Mesendoderm (in vitro differentiated cells): ENCODE measurements at regions not wholly inside any gene's neighbourhood (a gene's known extent, or its start where the extent isn't known, plus 50 kb on each side); places are given as distances from the start of the nearest gene placed in this dataset.

Source experiments
- DNase-seq: peaks from one replicate; pipeline ENCODE4 v3.0.0; 2013
- H2AK5ac ChIP-seq: 2 replicates; pipeline ENCODE4 v1.6.1; 2013; ENCODE audit warnings: low read length, inconsistent platforms
- H2BK120ac ChIP-seq: 2 replicates; pipeline ENCODE4 v1.6.1; 2013; ENCODE audit warnings: low read depth, mild to moderate bottlenecking, low read length, moderate library complexity, mixed read lengths
- H2BK15ac ChIP-seq: replicated peaks from 2 replicates; pipeline ENCODE4 v1.6.1; 2013; ENCODE audit warnings: low read depth, mild to moderate bottlenecking, moderate library complexity
- H2BK5ac ChIP-seq: 2 replicates; pipeline ENCODE4 v1.6.1; 2013; ENCODE audit warnings: low read length, inconsistent platforms
- H3K18ac ChIP-seq: 2 replicates; pipeline ENCODE4 v1.6.1; 2013; ENCODE audit warnings: mild to moderate bottlenecking, low read length, mixed read lengths
- H3K23ac ChIP-seq: one replicate; pipeline ENCODE4 v1.6.1; 2013; ENCODE audit warnings: low read length
- H3K27ac ChIP-seq: 2 replicates; pipeline ENCODE4 v1.5.1; 2013; ENCODE audit warnings: low read depth, mild to moderate bottlenecking, inconsistent platforms, low read length, moderate library complexity
- H3K27me3 ChIP-seq: 2 replicates; pipeline ENCODE4 v1.6.1; 2013; ENCODE audit warnings: low read length, control low read depth, mild to moderate bottlenecking, inconsistent platforms; ENCODE audit not compliant: insufficient read depth, poor library complexity
- H3K36me3 ChIP-seq: 2 replicates; pipeline ENCODE4 v1.6.1; 2013; ENCODE audit warnings: low read length, inconsistent platforms; ENCODE audit not compliant: control insufficient read depth, insufficient read depth
- H3K4ac ChIP-seq: one replicate; pipeline ENCODE4 v1.6.1; 2013; ENCODE audit warnings: low read depth, mild to moderate bottlenecking, low read length, moderate library complexity
- H3K4me1 ChIP-seq: 2 replicates; pipeline ENCODE4 v1.6.1; 2013; ENCODE audit warnings: low read depth, low read length, inconsistent platforms; ENCODE audit not compliant: control insufficient read depth
- H3K4me2 ChIP-seq: 2 replicates; pipeline ENCODE4 v1.6.1; 2013; ENCODE audit warnings: low read length
- H3K4me3 ChIP-seq: 2 replicates; pipeline ENCODE4 v1.5.1; 2013; ENCODE audit warnings: mild to moderate bottlenecking, low read length
- H3K56ac ChIP-seq: one replicate; pipeline ENCODE4 v1.6.1; 2013; ENCODE audit warnings: low read length
- H3K79me1 ChIP-seq: 2 replicates; pipeline ENCODE4 v1.6.1; 2013; ENCODE audit warnings: low read length, inconsistent platforms
- H3K79me2 ChIP-seq: 2 replicates; pipeline ENCODE4 v1.6.1; 2013; ENCODE audit warnings: mild to moderate bottlenecking, low read length; ENCODE audit not compliant: control insufficient read depth, insufficient read depth
- H3K9ac ChIP-seq: 2 replicates; pipeline ENCODE4 v1.6.1; 2013; ENCODE audit warnings: low read length, inconsistent platforms
- H4K5ac ChIP-seq: one replicate; pipeline ENCODE4 v1.6.1; 2013; ENCODE audit warnings: low read length
- H4K8ac ChIP-seq: one replicate; pipeline ENCODE4 v1.6.1; 2013; ENCODE audit warnings: low read depth, mild to moderate bottlenecking, control low read depth, low read length, moderate library complexity
- WGBS: extraction: QIAGEN DNeasy Blood & Tissue Kit; methylation state at CpG from one replicate; pipeline ENCODE4 v1.1.7; 2013; ENCODE audit warnings: low lambda C conversion rate, missing lambda C conversion rate; ENCODE audit not compliant: insufficient coverage; ENCODE audit errors: extremely low coverage; 5-methylcytosine and 5-hydroxymethylcytosine counted together

DNA sequence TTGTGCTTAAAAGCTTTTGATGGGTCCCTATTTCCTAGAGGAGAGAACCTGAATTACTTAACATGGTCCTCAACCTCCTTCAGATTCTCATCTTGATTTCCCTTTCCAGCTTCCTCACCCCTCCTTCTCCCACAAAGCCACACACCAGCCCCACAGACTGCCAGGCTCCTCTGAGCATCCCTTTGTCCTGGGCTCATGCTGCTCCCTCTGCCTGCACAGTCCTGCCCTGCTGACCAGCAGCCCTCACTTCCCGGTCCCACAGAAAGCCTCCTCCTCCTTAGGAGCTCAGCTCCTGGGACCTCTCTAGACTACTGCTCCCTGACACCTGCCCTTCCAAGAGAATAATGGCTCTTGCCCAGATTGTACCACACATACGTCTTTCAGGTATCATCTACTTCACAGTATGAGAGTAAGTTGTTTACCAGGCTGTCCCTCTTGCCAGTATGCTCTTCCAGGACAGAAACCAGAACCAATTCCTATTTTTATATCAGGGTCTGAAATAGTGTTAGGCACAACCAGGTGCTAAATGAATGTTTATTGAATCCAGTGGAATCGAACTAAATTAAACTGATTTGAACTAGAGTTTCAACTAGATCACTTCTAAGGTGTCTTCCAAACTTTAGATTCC, 373.4 kb downstream of the LMX1A start:
- Histone ChIP-seq H3K4me3 (no peak overlapping the region), H4K5ac (no peak overlapping the region), H3K27me3 (no peaks in the 10 kb centered on the region), H3K79me1 (no peaks in the 10 kb centered on the region), H3K79me2 (no peaks in the 10 kb centered on the region), H2AK5ac (no peak overlapping the region), H2BK120ac (no peak overlapping the region), H3K4me2 (no peak overlapping the region), H2BK15ac (no peak overlapping the region), H3K18ac (no peak overlapping the region), H3K23ac (no peak overlapping the region), H3K56ac (no peak overlapping the region), H3K9ac (no peak overlapping the region), H3K27ac (no peak overlapping the region), H3K4ac (no peak overlapping the region), H4K8ac (no peak overlapping the region), H3K36me3 (no peaks in the 10 kb centered on the region), H2BK5ac (no peak overlapping the region), H3K4me1 (peaks cover 2% of the 10 kb centered on the region)
- no CpG with 5 or more reads among the region's 3 CpGs for WGBS
- peak; percentile 65 for DNase-seq

DNA sequence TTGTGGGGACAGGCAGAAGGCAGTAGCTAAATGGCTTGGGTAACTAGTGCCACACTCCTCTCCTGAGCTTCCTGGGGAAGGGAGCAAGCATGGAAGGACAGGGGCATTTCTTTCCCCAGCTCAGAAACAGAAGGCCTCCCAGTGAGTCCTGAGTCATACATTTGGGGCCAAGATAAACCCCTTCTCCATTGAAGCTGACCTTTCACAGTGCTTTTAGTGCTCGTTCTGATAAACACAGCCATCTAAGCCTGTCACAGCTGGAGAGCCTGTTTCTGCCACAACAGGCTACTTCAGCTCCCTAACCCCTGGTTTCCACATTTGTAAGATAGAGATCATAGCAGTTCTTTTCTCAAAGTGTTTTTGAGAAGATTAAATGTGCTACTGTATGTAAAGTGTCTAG, 374.0 kb downstream of the LMX1A start:
- H3K9ac ChIP-seq = no peak overlapping the region
- H2BK120ac ChIP-seq = no peak overlapping the region

GRCh38 chr1:164977561-164977960, 379.0 kb downstream of the LMX1A start:
- no peaks in the 10 kb centered on the region for H3K27me3 ChIP-seq
- H2BK15ac ChIP-seq = no peak overlapping the region
- H2BK120ac ChIP-seq = no peak overlapping the region
- no peak overlapping the region for H3K4me3 ChIP-seq
- peaks cover 2% of the 10 kb centered on the region for H3K4me1 ChIP-seq
- no peak for DNase-seq
- no peak overlapping the region for H3K4me2 ChIP-seq
- H4K8ac ChIP-seq = no peak overlapping the region
- H3K27ac ChIP-seq = no peak overlapping the region
- H3K18ac ChIP-seq = no peak overlapping the region
- no peak overlapping the region for H2AK5ac ChIP-seq
- H3K36me3 ChIP-seq = no peaks in the 10 kb centered on the region
- no peak overlapping the region for H2BK5ac ChIP-seq
- no peaks in the 10 kb centered on the region for H3K79me2 ChIP-seq
- no peak overlapping the region for H3K9ac ChIP-seq
- H3K79me1 ChIP-seq = no peaks in the 10 kb centered on the region
- no peak overlapping the region for H3K23ac ChIP-seq
- no peak overlapping the region for H3K4ac ChIP-seq
- no peak overlapping the region for H4K5ac ChIP-seq
- WGBS = no CpG with 5 or more reads among the region's 3 CpGs
- no peak overlapping the region for H3K56ac ChIP-seq

More for the DNA sequence above, 374.0 kb downstream of the LMX1A start:
- Histone ChIP-seq H3K4me3 (no peak overlapping the region), H3K79me2 (no peaks in the 10 kb centered on the region), H2AK5ac (no peak overlapping the region), H3K79me1 (no peaks in the 10 kb centered on the region), H3K4me1 (peaks cover 2% of the 10 kb centered on the region), H2BK15ac (no peak overlapping the region), H2BK5ac (no peak overlapping the region), H4K8ac (no peak overlapping the region), H3K4me2 (no peak overlapping the region), H3K23ac (no peak overlapping the region), H3K36me3 (no peaks in the 10 kb centered on the region), H3K27ac (no peak overlapping the region), H4K5ac (no peak overlapping the region), H3K4ac (no peak overlapping the region), H3K18ac (no peak overlapping the region), H3K56ac (no peak overlapping the region), H3K27me3 (no peaks in the 10 kb centered on the region)
- no CpG with 5 or more reads among the region's 1 CpG for WGBS
- peak; percentile 83 for DNase-seq

DNA sequence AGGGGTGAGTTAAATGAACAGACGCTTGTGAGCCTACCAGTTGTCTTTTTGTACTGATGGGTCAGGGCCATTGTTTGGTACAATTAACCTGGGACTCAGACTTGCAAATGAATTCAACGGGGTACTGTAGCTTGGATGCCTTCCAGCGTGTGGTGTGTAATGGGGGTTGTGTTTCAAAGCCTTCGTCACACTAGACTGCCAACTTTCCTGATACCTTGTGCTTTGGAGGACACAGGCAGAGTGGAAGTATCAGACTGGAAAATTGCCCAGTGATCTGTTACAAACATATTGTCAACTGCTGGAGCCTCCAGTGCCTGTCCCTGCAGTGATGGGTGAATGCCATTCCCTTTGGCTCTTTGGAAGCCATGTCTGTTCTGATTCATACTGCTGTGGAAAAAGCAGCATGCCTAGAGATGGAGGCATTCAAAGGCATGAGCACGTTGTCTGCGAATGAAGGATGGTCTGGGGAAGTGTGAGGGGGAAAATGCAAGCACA, 384.5 kb downstream of the LMX1A start:
- no CpG with 5 or more reads among the region's 6 CpGs for WGBS
- Histone ChIP-seq H3K23ac (no peak overlapping the region), H3K9ac (no peak overlapping the region), H3K36me3 (no peaks in the 10 kb centered on the region), H3K4me2 (no peak overlapping the region), H3K4me3 (no peak overlapping the region), H3K27me3 (no peaks in the 10 kb centered on the region), H3K79me2 (no peaks in the 10 kb centered on the region), H2BK5ac (no peak overlapping the region), H3K56ac (no peak overlapping the region), H4K5ac (no peak overlapping the region), H3K4me1 (peaks cover 2% of the 10 kb centered on the region), H3K4ac (no peak overlapping the region), H2BK120ac (no peak overlapping the region), H4K8ac (no peak overlapping the region), H3K79me1 (no peaks in the 10 kb centered on the region), H2AK5ac (no peak overlapping the region), H3K27ac (no peak overlapping the region), H3K18ac (no peak overlapping the region), H2BK15ac (no peak overlapping the region)
- DNase-seq = no peak

GRCh38 chr1:164971391-164971790, 385.1 kb downstream of the LMX1A start:
- Histone ChIP-seq H3K36me3 (no peaks in the 10 kb centered on the region), H2BK15ac (no peak overlapping the region), H2AK5ac (no peak overlapping the region), H2BK120ac (no peak overlapping the region), H3K27me3 (no peaks in the 10 kb centered on the region), H3K4me1 (peaks cover 2% of the 10 kb centered on the region), H3K27ac (no peak overlapping the region), H3K4me3 (no peak overlapping the region), H3K18ac (no peak overlapping the region), H3K9ac (no peak overlapping the region), H3K79me2 (no peaks in the 10 kb centered on the region), H3K23ac (no peak overlapping the region), H4K8ac (no peak overlapping the region), H3K79me1 (no peaks in the 10 kb centered on the region), H4K5ac (no peak overlapping the region), H3K4me2 (no peak overlapping the region), H3K4ac (no peak overlapping the region), H3K56ac (no peak overlapping the region), H2BK5ac (no peak overlapping the region)
- peak; percentile 18 for DNase-seq
- WGBS = no CpG with 5 or more reads among the region's 5 CpGs

DNA sequence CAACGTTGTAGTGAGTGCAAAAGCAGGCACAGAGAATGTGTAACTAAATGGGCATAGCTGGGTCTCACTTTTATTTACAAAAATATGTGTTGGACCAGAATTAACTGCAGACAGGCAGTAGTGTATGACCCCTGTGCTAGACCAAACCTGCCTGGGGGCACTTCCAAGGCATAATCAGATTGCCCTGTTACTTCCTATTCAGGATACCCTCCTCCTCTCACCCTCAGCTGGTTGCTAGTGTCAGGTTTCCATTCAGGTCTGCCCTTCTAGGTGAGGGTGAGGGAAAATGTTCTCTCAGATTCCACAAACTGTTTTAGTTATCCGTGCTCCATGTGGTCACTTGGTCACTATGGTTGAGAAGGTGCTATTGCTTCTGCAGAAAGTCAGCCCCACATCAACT, 387.3 kb downstream of the LMX1A start:
- Histone ChIP-seq H3K36me3 (no peaks in the 10 kb centered on the region), H3K4ac (no peak overlapping the region), H2AK5ac (no peak overlapping the region), H3K79me2 (no peaks in the 10 kb centered on the region), H3K23ac (no peak overlapping the region), H3K9ac (no peak overlapping the region), H3K27me3 (no peaks in the 10 kb centered on the region), H2BK120ac (no peak overlapping the region), H2BK15ac (no peak overlapping the region), H3K79me1 (no peaks in the 10 kb centered on the region), H2BK5ac (no peak overlapping the region), H3K27ac (no peak overlapping the region), H3K18ac (no peak overlapping the region), H3K4me2 (no peak overlapping the region), H3K4me1 (peaks cover 2% of the 10 kb centered on the region), H4K8ac (no peak overlapping the region), H4K5ac (no peak overlapping the region), H3K4me3 (no peak overlapping the region), H3K56ac (peak overlapping the region; percentile 31)
- DNase-seq = peak; percentile 55
- no CpG with 5 or more reads among the region's 2 CpGs for WGBS
